WTC11 (cell line): ENCODE measurements at regions not wholly inside any gene's neighbourhood (a gene's known extent, or its start where the extent isn't known, plus 50 kb on each side); places are given as distances from the start of the nearest gene placed in this dataset.

Experiments used
- ATAC-seq: fragments of 200-7000 bp; cut with Tn5 transposase; 2 replicates; pipeline ENCODE4 v1.10.0; 2021; ENCODE audit warnings: mild to moderate bottlenecking, moderate library complexity
- CTCF ChIA-PET: fragments of 300-600 bp; sonication (Branson Sonifier 250); formaldehyde crosslinking; loops from one replicate; lab custom pipeline; 2021; ENCODE audit warnings: antibody characterized with exemption; lab: Charles Lee
- POLR2A ChIA-PET: fragments of 350-600 bp; sonication (Branson Sonifier 250); formaldehyde crosslinking; loops from one replicate; lab custom pipeline; 2021; ENCODE audit warnings: antibody characterized with exemption; lab: Charles Lee
- DNase-seq: peaks from one replicate; pipeline ENCODE4 v3.0.0; 2021; ENCODE audit warnings: low spot score
- H3K27ac Mint-ChIP-seq: 2 replicates; pipeline ENCODE4 v1.8.0; 2021; ENCODE audit warnings: mixed read lengths
- H3K27me3 Mint-ChIP-seq: 2 replicates; pipeline ENCODE4 v1.8.0; 2021; ENCODE audit warnings: low read depth, mild to moderate bottlenecking, moderate library complexity, mixed read lengths
- H3K36me3 Mint-ChIP-seq: 2 replicates; pipeline ENCODE4 v1.8.0; 2021; ENCODE audit warnings: mixed read lengths
- H3K4me1 Mint-ChIP-seq: 2 replicates; pipeline ENCODE4 v1.8.0; 2022; ENCODE audit warnings: mixed read lengths
- H3K4me3 Mint-ChIP-seq: 2 replicates; pipeline ENCODE4 v1.8.0; 2021; ENCODE audit warnings: mild to moderate bottlenecking, moderate library complexity, mixed read lengths
- H3K9me3 Mint-ChIP-seq: 2 replicates; pipeline ENCODE4 v1.8.0; 2021; ENCODE audit warnings: mixed read lengths
- ATF1 ChIP-seq: sonication (generic); formaldehyde crosslinking; IDR thresholded peaks from 2 replicates; pipeline ENCODE4 v1.8.1; 2023; ENCODE audit warnings: mild to moderate bottlenecking, moderate library complexity, missing genetic modification reagents
- ELF4 ChIP-seq: sonication (generic); formaldehyde crosslinking; IDR thresholded peaks from 2 replicates; pipeline ENCODE4 v1.8.1; 2022; ENCODE audit warnings: low read depth, mild to moderate bottlenecking, moderate library complexity, missing genetic modification reagents
- ETV6 ChIP-seq: sonication (generic); formaldehyde crosslinking; IDR thresholded peaks from 2 replicates; pipeline ENCODE4 v1.8.1; 2022; ENCODE audit warnings: mild to moderate bottlenecking, missing genetic modification reagents
- FOXP1 ChIP-seq: sonication (generic); formaldehyde crosslinking; IDR thresholded peaks from 2 replicates; pipeline ENCODE4 v1.8.0; 2022; ENCODE audit warnings: missing genetic modification reagents, mild to moderate bottlenecking, moderate library complexity, borderline replicate concordance
- GABPB1 ChIP-seq: sonication (generic); formaldehyde crosslinking; IDR thresholded peaks from 2 replicates; pipeline ENCODE4 v1.8.1; 2023; ENCODE audit warnings: mild to moderate bottlenecking, missing genetic modification reagents
- GTF2I ChIP-seq: fragments of 250-450 bp; sonication (Bioruptor Pico); conservative IDR thresholded peaks from 2 replicates; pipeline ENCODE4 v1.4.0; 2021; ENCODE audit warnings: mild to moderate bottlenecking
- HMGA2 ChIP-seq: fragments of 250-450 bp; sonication (Bioruptor Pico); IDR thresholded peaks from 2 replicates; pipeline ENCODE4 v1.4.0; 2021; ENCODE audit warnings: mild to moderate bottlenecking, moderate library complexity
- MLX ChIP-seq: sonication (generic); formaldehyde crosslinking; IDR thresholded peaks from 2 replicates; pipeline ENCODE4 v1.8.1; 2023; ENCODE audit warnings: mild to moderate bottlenecking, missing genetic modification reagents, moderate library complexity
- NFATC4 ChIP-seq: fragments of 250-450 bp; sonication (Bioruptor Pico); IDR thresholded peaks from 2 replicates; pipeline ENCODE4 v1.9.0; 2021; ENCODE audit warnings: mild to moderate bottlenecking
- NFYB ChIP-seq: sonication (generic); formaldehyde crosslinking; conservative IDR thresholded peaks from 2 replicates; pipeline ENCODE4 v1.8.0; 2022; ENCODE audit warnings: low read depth, missing genetic modification reagents
- NR3C1 ChIP-seq: sonication (generic); formaldehyde crosslinking; conservative IDR thresholded peaks from 2 replicates; pipeline ENCODE4 v1.8.1; 2023; ENCODE audit warnings: low read depth, mild to moderate bottlenecking, missing genetic modification reagents
- RELA ChIP-seq: sonication (generic); formaldehyde crosslinking; IDR thresholded peaks from 2 replicates; pipeline ENCODE4 v1.8.1; 2022; ENCODE audit warnings: missing genetic modification reagents, mild to moderate bottlenecking, borderline replicate concordance
- SMAD3 ChIP-seq: sonication (generic); formaldehyde crosslinking; IDR thresholded peaks from 2 replicates; pipeline ENCODE4 v1.8.0; 2022; ENCODE audit warnings: missing genetic modification reagents, mild to moderate bottlenecking, borderline replicate concordance
- SOX15 ChIP-seq: fragments of 250-450 bp; sonication (Bioruptor Pico); IDR thresholded peaks from 2 replicates; pipeline ENCODE4 v1.9.0; 2021; ENCODE audit warnings: mild to moderate bottlenecking
- ZNF232 ChIP-seq: sonication (generic); formaldehyde crosslinking; IDR thresholded peaks from 2 replicates; pipeline ENCODE4 v1.8.0; 2022; ENCODE audit warnings: mild to moderate bottlenecking, missing genetic modification reagents
- ZNF263 ChIP-seq: sonication (generic); formaldehyde crosslinking; IDR thresholded peaks from 2 replicates; pipeline ENCODE4 v1.8.1; 2022; ENCODE audit warnings: low read depth, mild to moderate bottlenecking, moderate library complexity, missing genetic modification reagents
- ZNF317 ChIP-seq: sonication (generic); formaldehyde crosslinking; IDR thresholded peaks from 2 replicates; pipeline ENCODE4 v1.8.1; 2023; ENCODE audit warnings: low read depth, mild to moderate bottlenecking, moderate library complexity, missing genetic modification reagents, borderline replicate concordance
- ZNF416 ChIP-seq: fragments of 250-450 bp; sonication (Bioruptor Pico); IDR thresholded peaks from 2 replicates; pipeline ENCODE4 v1.9.0; 2021; ENCODE audit warnings: mild to moderate bottlenecking, inconsistent platforms
- TF ChIP-seq, protein P1 (sequence below): sonication (generic); formaldehyde crosslinking; IDR thresholded peaks from 2 replicates; pipeline ENCODE4 v1.8.1; 2022; ENCODE audit warnings: mild to moderate bottlenecking, moderate library complexity, missing genetic modification reagents
- TF ChIP-seq, protein P2 (sequence below): sonication (generic); formaldehyde crosslinking; IDR thresholded peaks from 2 replicates; pipeline ENCODE4 v1.8.1; 2023; ENCODE audit warnings: mild to moderate bottlenecking, moderate library complexity, missing genetic modification reagents

GRCh38 chr2:180720829-180721228 is 259.6 kb upstream of the UBE2E3 start:
- no peak for ATAC-seq
- peaks cover 8% of the 10 kb centered on the region for H3K9me3 Mint-ChIP-seq

DNA sequence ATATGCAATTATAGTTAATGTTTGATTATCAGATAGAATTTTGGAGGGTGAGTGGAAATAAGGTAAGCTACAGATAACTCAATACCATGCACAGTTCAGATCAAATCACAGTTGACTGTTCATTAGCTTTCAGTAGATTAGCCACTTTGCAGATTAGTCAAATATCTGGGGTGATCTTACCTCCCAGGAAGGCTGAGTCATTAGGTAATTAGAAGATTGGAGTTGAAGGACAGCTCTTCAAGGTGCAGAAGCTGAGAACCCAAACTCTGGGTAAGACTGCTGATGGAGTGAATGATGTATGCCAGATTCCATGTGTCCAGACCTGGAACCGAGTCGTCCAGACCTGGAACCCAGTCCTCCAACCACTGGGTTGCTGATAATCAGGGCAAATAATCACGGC is 262.8 kb upstream of the UBE2E3 start:
- no peak overlapping the region for H3K4me3 Mint-ChIP-seq
- POLR2A ChIA-PET: no interaction called here
- peaks cover 3% of the 10 kb centered on the region; the same call in 1 of the 2 replicates for H3K36me3 Mint-ChIP-seq
- DNase-seq (no peak), ATAC-seq (no peak)
- CTCF ChIA-PET: interaction anchor here (0.6 kb wide), 1 partner anchor 263 kb away, joined by 5 read pairs; no protein-coding TSS in a partner anchor
- H3K27me3 Mint-ChIP-seq: no peaks in the 10 kb centered on the region
- peaks cover 16% of the 10 kb centered on the region for H3K9me3 Mint-ChIP-seq
- H3K27ac Mint-ChIP-seq: no peak overlapping the region
- no peaks in the 10 kb centered on the region for H3K4me1 Mint-ChIP-seq
- TF ChIP-seq NR3C1 (CRISPR knock-in tag): no peak
- TF ChIP-seq GABPB1 (CRISPR knock-in tag): no peak
- TF ChIP-seq ETV6: no peak
- no peak for TF ChIP-seq ZNF317 (CRISPR knock-in tag)
- no peak for TF ChIP-seq NFATC4 (CRISPR knock-in tag)

More at GRCh38 chr2:180720829-180721228, 259.6 kb upstream of the UBE2E3 start:
- Mint-ChIP-seq H3K27me3 (no peaks in the 10 kb centered on the region), H3K4me3 (no peak overlapping the region), H3K4me1 (no peaks in the 10 kb centered on the region), H3K36me3 (no peaks in the 10 kb centered on the region), H3K27ac (no peak overlapping the region)
- no peak for DNase-seq
- POLR2A ChIA-PET: no interaction called here
- CTCF ChIA-PET: no interaction called here
- TF ChIP-seq ZNF416 (CRISPR knock-in tag): no peak
- TF ChIP-seq ZNF232: no peak
- TF ChIP-seq, protein P1, sequence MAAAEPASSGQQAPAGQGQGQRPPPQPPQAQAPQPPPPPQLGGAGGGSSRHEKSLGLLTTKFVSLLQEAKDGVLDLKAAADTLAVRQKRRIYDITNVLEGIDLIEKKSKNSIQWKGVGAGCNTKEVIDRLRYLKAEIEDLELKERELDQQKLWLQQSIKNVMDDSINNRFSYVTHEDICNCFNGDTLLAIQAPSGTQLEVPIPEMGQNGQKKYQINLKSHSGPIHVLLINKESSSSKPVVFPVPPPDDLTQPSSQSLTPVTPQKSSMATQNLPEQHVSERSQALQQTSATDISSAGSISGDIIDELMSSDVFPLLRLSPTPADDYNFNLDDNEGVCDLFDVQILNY: no peak
- TF ChIP-seq GTF2I (CRISPR knock-in tag): no peak
- TF ChIP-seq FOXP1 (CRISPR knock-in tag): no peak
- TF ChIP-seq RELA (CRISPR knock-in tag): no peak
- TF ChIP-seq ZNF263 (CRISPR knock-in tag): no peak
- TF ChIP-seq MLX (CRISPR knock-in tag): no peak
- TF ChIP-seq SMAD3 (CRISPR knock-in tag): no peak
- no peak for TF ChIP-seq ATF1 (CRISPR knock-in tag)
- TF ChIP-seq, protein P2, sequence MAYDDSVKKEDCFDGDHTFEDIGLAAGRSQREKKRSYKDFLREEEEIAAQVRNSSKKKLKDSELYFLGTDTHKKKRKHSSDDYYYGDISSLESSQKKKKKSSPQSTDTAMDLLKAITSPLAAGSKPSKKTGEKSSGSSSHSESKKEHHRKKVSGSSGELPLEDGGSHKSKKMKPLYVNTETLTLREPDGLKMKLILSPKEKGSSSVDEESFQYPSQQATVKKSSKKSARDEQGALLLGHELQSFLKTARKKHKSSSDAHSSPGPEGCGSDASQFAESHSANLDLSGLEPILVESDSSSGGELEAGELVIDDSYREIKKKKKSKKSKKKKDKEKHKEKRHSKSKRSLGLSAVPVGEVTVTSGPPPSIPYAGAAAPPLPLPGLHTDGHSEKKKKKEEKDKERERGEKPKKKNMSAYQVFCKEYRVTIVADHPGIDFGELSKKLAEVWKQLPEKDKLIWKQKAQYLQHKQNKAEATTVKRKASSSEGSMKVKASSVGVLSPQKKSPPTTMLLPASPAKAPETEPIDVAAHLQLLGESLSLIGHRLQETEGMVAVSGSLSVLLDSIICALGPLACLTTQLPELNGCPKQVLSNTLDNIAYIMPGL (CRISPR knock-in tag): no peak
- TF ChIP-seq NFYB (CRISPR knock-in tag): no peak
- no peak for TF ChIP-seq ZNF317 (CRISPR knock-in tag)

GRCh38 chr2:180716186-180717180 is 263.9 kb upstream of the UBE2E3 start:
- Mint-ChIP-seq H3K27me3 (no peaks in the 10 kb centered on the region), H3K9me3 (peaks cover 24% of the 10 kb centered on the region), H3K4me3 (no peak overlapping the region), H3K27ac (no peak overlapping the region)
- CTCF ChIA-PET: interaction anchor here (0.6 kb wide), 1 partner anchor 264 kb away, joined by 5 read pairs; no protein-coding TSS in a partner anchor
- DNase-seq: no peak
- no peak for TF ChIP-seq NR3C1 (CRISPR knock-in tag)
- no peak for TF ChIP-seq HMGA2
- TF ChIP-seq SOX15 (CRISPR knock-in tag): no peak
- no peak for TF ChIP-seq ELF4 (CRISPR knock-in tag)
- TF ChIP-seq, all 79 proteins: peak for 0
- ATAC-seq: no peak
- Mint-ChIP-seq H3K36me3 (peaks cover 10% of the 10 kb centered on the region; the same call in 1 of the 2 replicates), H3K4me1 (no peaks in the 10 kb centered on the region)
- POLR2A ChIA-PET: no interaction called here
